HG02763 (cell line): ENCODE measurements at regions not wholly inside any gene's neighbourhood (a gene's known extent, or its start where the extent isn't known, plus 50 kb on each side); places are given as distances from the start of the nearest gene placed in this dataset.
"Not testable (repeated sequence)": the region's sequence is repeated elsewhere in the genome, so short reads cannot be mapped to it uniquely, and the experiment has no call there.

Source experiments
- ATAC-seq: cut with Tn5 transposase; IDR thresholded peaks from one replicate; pipeline ENCODE4 v1.9.1; 2021; ENCODE audit warnings: mild to moderate bottlenecking, moderate library complexity; ENCODE audit not compliant: unreplicated experiment

DNA sequence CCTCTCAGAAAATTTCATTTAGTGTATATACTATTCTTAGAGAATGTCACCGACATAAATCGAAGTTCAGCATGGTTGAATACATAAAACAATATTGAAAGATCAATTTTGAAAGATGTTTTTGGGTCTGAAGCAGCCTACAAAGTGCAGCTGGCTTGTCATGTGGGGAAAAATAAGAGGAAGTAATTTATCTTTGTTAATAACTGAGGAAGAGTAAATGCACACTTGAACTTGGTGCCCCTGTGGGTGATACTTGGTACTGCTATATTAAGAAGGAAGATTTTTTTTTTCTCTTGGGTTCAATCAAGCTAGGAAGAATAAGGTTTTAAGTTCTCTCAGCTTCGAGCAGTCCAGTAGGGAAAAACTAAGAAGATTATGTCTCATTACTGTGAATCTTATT lies 661.3 kb downstream of the RPL10L start:
- ATAC-seq = no peak

DNA sequence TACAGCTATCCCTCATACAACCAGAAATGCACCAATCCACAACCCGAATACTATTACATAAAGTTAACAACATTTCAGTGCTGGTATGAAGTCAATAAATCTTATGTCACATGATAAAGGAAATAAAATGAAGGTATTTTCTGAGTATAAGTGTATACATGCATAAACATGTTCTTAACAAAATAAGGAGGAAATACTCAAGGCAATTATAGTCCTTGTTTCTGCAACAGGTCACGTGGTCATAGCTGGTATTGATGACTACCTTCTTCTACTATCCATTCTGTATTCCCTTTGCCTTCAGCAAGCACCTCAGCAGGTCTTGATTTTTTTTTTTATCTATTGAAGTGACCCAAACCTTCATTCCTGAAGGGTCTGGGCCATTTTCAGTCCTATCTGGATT lies 675.6 kb downstream of the RPL10L start:
- ATAC-seq = no peak

DNA sequence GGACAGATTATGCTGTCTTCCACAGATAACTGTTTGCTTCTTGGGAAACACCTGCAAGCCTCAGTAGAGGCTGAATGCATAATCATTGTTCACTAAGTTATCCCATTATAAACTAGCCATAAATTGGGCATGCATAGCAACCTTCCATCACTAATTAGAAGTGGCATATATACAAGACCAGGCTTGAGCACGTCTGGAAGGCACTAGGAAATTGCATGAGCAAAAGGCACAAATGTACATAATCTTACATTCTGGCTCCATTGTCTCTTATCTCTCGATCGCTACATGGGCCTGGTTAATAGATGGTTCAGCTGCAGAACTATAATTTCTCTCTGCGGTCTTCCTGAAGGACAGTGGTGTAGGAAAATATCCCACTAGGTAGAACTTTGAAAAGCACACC lies 679.2 kb downstream of the RPL10L start:
- no peak for ATAC-seq

DNA sequence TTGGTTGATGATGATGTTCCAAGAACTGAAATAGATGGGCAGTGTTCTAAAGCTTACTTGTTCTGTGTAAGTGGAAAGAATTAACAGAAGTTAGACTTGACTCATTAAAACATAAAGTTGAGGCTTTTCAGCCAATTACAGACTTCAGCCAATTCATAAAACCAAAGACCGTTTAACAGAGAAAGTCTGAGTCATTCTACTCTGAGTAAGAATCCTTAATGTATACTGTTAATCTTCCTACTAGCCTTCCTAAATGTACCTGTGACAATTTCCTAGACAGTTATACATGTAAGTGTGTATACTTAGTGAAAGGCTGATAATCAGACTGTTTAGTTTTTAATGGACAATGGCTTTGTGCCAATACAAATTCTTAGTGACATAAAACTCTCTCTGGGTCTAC lies 681.0 kb downstream of the RPL10L start:
- ATAC-seq = no peak

DNA sequence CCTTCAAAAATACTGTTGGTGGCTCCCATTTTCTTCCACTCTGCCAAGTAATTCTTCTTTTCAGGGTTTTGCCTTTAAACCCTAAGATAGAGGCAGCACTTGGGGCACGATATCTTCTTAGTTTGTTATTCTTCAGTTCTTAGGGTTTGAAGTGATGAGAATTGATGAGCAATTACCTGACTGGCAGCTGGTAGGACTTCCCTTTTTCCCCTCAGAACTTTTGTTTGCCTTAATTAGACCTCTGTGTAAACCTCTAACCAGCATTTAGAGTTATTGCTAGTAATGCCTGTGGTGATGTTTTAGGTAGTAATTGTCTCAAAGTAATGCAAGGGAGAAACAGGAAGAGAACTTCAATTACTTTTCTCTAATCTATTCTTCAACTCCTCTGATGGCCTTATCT lies 683.5 kb downstream of the RPL10L start:
- ATAC-seq = no peak

DNA sequence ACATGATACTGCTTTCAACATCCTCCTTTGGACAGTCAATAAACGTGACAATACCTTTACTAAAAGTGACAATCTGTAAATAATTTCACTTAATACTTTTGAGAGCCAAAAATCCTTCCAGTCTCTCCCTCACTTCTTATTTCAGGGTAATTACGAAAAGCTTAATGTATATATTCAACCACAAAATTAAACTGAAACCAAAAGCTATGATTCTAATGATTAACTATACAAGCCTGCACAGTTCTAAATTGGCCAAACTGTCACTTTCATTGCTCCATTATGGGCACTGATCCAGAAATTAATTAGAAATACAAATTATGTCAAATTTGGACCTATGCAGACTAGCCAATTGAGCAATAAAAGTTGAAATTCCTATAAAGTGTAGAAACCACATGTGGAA lies 696.5 kb upstream of the MIS18BP1 start:
- ATAC-seq = no peak

DNA sequence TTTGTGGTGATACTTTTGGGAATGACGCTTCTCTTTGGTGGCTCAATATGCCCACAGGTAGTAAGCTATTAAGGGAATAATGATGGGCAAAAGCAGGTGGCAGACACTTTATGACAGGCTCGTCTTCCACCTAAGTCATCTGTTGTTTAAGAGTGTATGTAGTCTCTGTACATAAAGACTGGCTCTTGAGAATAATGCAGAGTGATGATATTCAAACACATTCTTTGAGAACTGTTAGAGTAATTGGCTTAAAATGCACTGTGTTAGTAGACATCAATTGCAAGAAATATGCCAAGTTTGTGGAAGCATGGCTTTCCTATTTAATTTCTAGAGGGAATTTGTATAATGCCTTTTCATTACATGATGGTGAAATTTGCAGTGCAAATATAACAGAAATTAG lies 694.8 kb upstream of the MIS18BP1 start:
- ATAC-seq = no peak

DNA sequence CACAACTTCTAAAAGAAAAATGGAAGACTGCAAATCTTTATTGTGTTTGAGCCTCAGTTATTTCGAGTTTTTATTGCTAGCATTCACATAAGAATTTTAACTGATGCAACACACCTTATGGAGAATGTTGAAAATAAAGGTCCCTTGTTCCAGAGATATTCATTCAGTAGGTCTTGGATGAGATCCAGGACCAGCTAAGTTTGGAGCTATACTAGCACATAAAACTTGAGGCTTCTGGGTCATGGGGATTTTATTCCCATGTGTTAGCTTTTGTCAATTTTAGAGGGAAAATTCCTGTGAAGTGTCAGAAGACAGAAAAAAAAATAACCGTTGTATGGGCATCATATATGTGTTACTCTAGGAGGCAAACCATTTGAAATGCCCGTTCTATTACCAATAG lies 693.2 kb upstream of the MIS18BP1 start:
- ATAC-seq = no peak

DNA sequence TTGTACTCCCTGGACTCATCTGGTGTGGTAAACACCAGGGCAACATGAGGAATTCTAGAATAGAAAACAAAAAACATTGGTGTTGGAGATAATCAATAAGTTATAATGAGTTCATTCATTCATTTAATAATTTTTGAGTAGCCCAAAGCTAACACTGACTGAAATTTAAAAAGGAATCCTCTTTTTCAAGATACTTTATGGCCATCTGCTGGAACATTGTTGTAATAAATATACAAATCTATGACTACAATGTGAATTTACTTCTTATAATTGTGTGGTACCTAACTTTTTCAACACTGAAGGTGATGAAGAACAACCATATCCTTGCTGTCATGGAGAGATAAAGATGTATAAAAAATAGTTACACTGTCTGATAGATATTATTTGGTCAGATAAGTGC lies 687.3 kb upstream of the MIS18BP1 start:
- ATAC-seq = no peak

DNA sequence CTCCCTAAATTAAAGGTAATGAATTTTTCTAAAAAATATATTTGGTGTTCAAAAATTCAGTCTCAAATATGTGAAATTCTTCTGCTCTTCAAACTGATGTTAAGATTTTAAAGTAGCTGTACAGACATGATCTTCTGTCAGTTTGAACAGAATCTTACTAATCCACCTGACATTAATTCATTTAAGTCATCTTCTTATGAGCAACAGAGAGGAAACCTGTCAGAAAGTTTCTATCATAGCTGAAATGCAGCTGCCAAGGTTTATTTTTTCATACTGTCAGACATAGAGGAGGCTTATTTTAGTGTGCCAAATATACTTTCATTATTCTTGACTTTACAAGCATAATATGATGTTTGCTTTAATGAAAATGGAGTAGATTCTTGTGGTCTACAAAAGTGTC lies 686.6 kb upstream of the MIS18BP1 start:
- ATAC-seq = no peak

DNA sequence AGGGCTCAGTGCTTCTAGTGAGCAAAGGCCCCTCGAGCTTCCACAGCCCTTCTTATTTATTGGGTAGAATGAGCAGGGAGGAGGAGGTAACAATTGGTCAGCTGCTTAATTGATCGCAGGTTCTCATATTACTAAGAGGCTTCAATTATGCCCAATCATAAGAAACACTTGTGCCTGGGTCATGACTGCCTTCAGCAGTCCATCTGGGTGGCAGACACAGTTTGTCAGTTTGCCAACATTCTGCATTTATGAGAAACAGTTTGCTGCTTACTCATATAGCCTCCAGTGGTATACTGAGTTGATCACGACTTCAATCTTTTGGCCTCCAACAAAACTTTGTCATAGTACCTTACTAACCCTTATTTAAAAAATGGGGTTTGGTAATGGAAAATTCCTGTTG lies 667.0 kb upstream of the MIS18BP1 start:
- ATAC-seq = not testable (repeated sequence)

DNA sequence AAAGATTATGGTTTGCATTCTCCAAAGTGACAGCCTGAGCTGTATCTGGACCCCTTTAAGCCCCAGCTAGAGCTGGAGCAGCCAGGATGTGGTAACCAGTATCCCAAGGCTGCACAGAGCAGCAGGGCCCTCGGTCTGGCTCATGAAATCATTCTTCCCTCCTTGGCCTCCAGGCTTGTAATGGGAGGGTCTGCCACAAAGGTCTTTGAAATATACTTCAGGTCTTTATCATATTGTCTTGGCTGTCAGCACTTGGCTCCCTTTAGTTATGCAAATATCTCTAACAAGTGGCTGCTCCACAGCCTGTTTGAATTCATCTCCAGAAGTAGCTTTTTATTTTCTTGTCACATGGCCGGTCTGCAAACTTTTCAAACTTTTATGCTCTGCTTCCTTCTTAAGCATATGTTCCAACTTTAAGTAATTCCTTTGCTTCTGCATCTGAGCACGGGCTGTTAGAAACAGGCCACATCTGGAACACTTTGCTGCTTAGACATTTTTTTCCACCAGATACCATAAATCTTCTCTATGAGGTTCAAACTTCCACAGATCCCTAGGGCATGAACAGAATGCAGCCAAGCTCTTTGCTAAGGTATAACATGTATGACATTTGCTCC lies 663.4 kb upstream of the MIS18BP1 start:
- no peak for ATAC-seq

DNA sequence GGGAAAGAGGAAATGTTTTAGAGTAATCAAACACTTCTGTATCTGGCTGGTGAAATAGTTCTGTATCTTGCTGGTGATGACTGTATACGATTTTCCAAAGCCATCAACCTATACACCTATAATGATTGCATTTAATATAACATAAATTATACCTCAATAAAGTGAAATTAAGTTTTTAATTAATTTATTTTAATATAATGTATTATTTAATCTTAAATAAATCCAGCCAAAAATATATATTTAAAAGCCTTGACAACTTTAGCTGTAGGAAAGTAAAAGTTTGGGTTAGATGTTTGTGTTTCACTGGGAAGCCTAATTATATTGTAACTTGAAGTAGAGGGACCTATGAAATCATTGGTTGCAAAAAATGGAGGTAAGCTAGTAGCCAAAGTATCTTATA lies 654.8 kb upstream of the MIS18BP1 start:
- ATAC-seq = no peak

DNA sequence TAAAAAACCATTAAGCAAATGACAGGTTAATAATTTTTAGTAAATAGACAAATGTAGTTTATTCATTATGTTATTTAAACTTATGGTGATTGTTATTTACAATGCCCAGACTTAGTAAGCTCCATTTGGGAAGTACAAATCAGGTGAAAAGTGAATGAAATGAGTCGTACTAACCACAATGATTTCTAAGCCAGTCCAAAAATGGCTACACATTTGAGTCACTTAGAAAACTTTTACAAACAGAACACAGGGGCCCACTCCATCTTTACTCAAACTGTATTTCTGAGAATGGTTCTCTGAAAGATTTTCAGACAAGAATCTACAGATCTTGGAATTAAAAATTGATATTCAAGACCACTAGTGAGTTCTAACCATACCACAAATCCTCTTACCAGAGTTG lies 653.3 kb upstream of the MIS18BP1 start:
- no peak for ATAC-seq

DNA sequence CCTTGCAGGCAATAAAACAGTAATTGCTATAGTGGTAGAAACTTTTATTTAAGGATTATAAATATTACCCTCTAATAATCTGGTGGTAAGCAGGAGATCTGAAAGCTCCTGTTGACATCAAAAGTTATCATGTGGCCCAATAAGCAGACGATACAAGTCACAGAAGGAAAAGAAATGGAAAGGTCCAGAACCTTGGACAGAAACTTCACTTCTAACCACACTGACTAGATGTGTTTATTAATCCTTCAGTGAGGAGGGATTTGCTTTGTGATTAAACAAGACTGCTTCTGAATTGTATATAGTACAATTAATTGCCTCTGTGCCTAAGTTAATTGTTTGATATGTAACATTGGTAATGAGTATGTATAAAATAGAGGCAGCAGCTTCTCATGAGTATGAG lies 652.7 kb upstream of the MIS18BP1 start:
- no peak for ATAC-seq

DNA sequence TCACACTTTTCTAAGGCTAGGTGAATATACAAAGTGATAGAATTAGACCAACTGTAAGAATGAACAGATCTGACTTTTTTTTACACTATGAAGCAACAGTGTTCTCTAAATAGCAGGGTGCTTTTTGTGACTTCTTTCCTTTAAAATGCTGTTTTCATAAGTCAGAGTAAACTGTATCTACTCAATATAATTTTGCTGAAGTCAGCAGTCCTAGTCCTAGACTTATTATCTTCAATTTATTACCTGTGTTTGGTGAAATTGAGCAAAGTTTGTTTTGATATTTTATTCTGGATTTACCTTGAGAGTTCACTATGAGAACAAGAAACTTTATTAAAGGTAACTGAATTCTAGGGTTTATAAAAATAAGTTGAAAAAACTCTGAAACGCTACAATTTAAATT lies 651.3 kb upstream of the MIS18BP1 start:
- no peak for ATAC-seq

DNA sequence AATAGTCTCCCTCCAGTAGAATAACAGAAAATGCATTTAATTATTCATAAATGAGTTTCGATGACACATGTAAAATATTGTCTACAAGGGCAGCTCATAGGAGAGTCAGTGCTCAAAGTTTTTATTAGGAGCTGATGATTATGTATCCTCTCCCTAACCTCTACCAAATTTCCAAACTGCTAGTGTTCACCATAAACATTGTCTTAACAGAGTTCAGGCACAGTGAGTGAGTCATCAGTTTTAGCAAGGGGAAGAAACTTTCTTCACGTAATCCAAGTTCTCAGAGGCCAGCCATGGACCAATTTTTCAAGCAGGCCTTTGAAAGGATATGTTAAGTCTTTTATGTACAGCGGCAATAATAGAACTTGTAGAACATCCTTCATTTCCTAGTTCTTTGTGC lies 649.2 kb upstream of the MIS18BP1 start:
- ATAC-seq = no peak

DNA sequence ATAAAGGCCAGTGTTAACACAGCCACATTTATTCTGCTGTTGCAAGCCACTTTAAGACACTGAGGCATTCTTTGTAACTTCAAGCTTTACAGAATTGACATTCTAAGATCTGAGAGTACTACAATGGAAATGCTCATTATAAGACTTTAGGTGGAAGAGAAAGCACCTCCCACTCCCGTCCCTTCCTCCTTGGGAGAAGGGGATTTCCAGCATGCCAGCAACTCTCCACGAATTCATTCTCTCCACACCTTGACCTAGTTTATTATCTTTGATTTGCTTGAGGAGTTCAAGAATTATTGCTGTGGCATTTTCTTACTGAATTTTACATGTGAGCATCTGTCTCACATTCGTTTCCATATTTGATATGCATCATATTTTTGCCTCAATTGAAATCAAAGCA lies 644.4 kb upstream of the MIS18BP1 start:
- no peak for ATAC-seq

DNA sequence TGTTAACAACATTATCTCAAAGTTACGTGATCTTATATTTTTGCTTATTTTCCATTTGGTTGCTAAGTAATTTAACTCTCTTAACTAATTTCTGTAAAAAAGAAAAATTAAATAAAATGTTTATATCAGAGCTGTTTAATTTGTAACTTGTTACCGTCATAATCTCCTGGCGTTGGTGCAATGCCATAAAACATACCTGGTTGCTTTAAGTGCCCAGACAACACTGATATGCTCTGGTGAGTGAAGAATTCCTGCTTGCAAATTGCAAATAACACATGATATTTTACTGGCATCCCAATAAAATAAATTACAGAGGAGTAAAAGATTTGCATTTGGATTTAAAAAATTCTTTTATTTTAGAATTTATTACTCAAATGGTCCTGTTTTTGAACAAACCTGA lies 640.1 kb upstream of the MIS18BP1 start:
- no peak for ATAC-seq

DNA sequence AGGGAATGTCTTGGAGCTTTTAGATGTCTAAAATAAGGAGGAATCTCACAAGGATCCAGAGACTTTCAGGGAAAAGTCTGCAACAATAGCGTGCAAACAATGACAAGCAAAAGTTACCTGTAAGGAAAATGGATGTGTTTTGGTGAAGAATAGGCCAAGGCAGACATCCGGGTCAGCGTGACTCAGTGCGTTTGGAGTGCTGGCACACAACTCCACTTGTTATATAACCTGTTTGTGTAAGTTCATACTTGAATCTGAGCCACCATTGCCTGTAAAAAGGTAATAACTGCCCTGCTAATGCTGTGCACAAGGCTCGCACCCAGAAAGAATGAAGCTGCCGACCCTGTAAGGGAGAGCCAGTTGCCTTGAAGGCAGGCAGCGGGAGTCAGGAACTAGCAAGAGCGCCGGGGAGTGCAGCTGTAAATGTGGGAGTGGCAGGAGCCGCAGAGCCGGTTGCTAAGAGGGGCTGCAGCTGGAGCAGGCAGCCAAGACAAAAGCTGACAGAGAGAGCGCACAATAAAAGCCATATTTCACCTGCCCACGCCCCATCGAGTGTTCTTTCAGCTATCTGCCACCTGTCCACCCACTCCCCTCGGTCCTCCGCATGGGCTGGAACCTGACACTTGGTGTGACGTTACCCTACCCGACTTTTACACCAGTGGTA lies 638.5 kb upstream of the MIS18BP1 start:
- no peak for ATAC-seq

DNA sequence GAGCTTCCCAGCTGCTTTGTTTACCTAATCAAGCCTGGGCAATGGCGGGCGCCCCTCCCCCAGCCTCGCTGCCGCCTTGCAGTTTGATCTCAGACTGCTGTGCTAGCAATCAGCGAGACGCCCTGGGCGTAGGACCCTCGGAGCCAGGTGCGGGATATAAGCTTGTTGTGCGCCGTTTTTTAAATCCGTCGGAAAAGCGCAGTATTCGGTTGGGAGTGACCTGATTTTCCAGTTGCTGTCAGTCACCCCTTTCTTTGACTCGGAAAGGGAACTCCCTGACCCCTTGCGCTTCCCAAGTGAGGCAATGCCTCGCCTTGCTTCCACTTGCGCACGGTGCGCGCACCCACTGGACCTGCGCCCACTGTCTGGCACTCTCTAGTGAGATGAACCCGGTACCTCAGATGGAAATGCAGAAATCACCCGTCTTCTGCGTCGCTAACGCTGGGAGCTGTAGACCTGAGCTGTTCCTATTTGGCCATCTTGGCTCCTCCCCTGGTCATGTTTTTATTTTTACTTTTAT lies 635.8 kb upstream of the MIS18BP1 start:
- ATAC-seq = not testable (repeated sequence)

DNA sequence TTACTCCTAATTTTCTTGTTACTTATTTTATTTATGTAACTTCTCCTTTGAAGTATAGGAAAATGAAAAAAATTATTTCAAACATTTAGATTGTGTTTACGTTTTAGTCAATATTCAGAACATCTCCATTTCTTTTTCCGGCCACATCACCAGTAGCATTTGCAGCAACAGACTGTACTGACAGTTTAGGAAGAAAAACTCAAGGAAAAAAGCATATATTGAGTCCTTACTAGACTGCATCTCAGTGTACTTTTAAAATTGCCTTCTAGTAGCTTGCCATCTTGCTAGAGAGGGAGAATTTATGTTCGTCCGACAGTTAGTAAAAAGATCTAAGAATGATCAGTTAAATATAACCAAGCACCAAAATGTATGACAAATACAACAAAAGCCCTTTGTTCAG lies 625.0 kb upstream of the MIS18BP1 start:
- no peak for ATAC-seq

DNA sequence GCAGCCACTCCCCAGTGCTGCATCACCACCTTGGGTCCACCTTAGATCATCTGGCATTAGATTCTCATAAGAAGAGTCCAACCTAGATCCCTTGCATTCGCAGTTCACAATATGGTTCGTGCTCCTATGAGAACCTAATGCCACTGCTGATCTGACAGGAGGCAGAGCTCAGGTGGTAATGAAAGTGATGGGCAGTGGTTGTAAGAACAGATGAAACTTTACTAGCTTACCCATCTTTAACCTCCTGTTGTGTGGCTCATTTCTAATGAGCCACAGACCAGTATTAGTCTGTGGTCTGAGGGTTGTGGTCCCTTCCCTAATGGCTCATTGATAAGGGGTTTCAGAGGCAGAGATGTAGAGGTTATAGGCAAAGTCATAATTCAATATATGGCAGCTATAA lies 615.9 kb upstream of the MIS18BP1 start:
- no peak for ATAC-seq
